HEK293 (cell line): ENCODE measurements at regions not wholly inside any gene's neighbourhood (a gene's known extent, or its start where the extent isn't known, plus 50 kb on each side); places are given as distances from the start of the nearest gene placed in this dataset.

Experiments
- CTCF ChIA-PET: fragments of 350-600 bp; formaldehyde crosslinking; extraction: SDS; loops from one replicate; lab custom pipeline; 2021; ENCODE audit warnings: antibody characterized with exemption; lab: Yijun Ruan, JAX
- POLR2A ChIA-PET: fragments of 300-600 bp; formaldehyde crosslinking; extraction: SDS; loops from one replicate; lab custom pipeline; 2020; ENCODE audit warnings: antibody characterized with exemption, inconsistent platforms; lab: Yijun Ruan, JAX
- H3K27ac ChIP-seq: fragments of 200-500 bp; sonication (Bioruptor generic); 2 replicates; pipeline ENCODE4 v1.5.1; 2014; ENCODE audit warnings: low read depth, low read length, control low read depth, inconsistent platforms; ENCODE audit errors: extremely low read depth
- H3K36me3 ChIP-seq, 2 experiments: fragments of 200-500 bp in 1 of 2; sonication (Bioruptor generic) in 1 of 2; 1 replicate in 1 of 2; 2 replicates in 1 of 2; pipeline ENCODE4 v1.5.1; 2014 to 2017; ENCODE audit warnings: inconsistent platforms in 2 of 2, low read length in 2 of 2; ENCODE audit not compliant: control insufficient read depth in 2 of 2, insufficient read depth in 1 of 2
- H3K4me1 ChIP-seq: fragments of 200-500 bp; sonication (Bioruptor generic); 2 replicates; pipeline ENCODE4 v1.5.1; 2014; ENCODE audit warnings: mild to moderate bottlenecking, low read length, inconsistent platforms; ENCODE audit not compliant: control insufficient read depth, insufficient read depth
- H3K4me3 ChIP-seq: 2 replicates; pipeline ENCODE4 v1.5.1; 2011; ENCODE audit warnings: low read depth, mild to moderate bottlenecking, control low read depth, low read length, moderate library complexity
- H3K9me3 ChIP-seq: fragments of 200-500 bp; sonication (Bioruptor generic); 2 replicates; pipeline ENCODE4 v1.5.1; 2014; ENCODE audit warnings: low read depth, low read length, inconsistent platforms; ENCODE audit not compliant: control insufficient read depth, insufficient read depth
- AEBP2 ChIP-seq: fragments of 450-650 bp; formaldehyde crosslinking; IDR thresholded peaks from 2 replicates; pipeline ENCODE4 v1.5.1; 2016; ENCODE audit warnings: missing biosample characterization, missing genetic modification characterization, borderline replicate concordance
- FEZF1 ChIP-seq: fragments of 450-650 bp; formaldehyde crosslinking; IDR thresholded peaks from 2 replicates; pipeline ENCODE4 v1.5.1; 2016; ENCODE audit warnings: missing biosample characterization, missing genetic modification characterization
- GLI2 ChIP-seq: fragments of 450-650 bp; formaldehyde crosslinking; IDR thresholded peaks from 2 replicates; pipeline ENCODE4; 2017; ENCODE audit warnings: missing biosample characterization, missing genetic modification characterization, low read depth, borderline replicate concordance
- GLIS1 ChIP-seq: fragments of 450-650 bp; formaldehyde crosslinking; IDR thresholded peaks from 2 replicates; pipeline ENCODE4 v1.5.1; 2016; ENCODE audit warnings: missing biosample characterization, missing genetic modification characterization
- HOXD13 ChIP-seq: sonication (generic); formaldehyde crosslinking; IDR thresholded peaks from 2 replicates; pipeline ENCODE4 v1.8.0; 2022; ENCODE audit warnings: missing genetic modification reagents, borderline replicate concordance
- KLF1 ChIP-seq: fragments of 450-650 bp; formaldehyde crosslinking; IDR thresholded peaks from 2 replicates; pipeline ENCODE4 v1.5.1; 2016; ENCODE audit warnings: missing biosample characterization, missing genetic modification characterization
- MZF1 ChIP-seq: fragments of 450-650 bp; formaldehyde crosslinking; IDR thresholded peaks from 2 replicates; pipeline ENCODE4 v1.5.1; 2017; ENCODE audit warnings: missing biosample characterization, missing genetic modification characterization, borderline replicate concordance
- OVOL3 ChIP-seq: fragments of 450-650 bp; formaldehyde crosslinking; IDR thresholded peaks from 2 replicates; pipeline ENCODE4 v1.5.1; 2016; ENCODE audit warnings: missing biosample characterization, missing genetic modification characterization
- PRDM6 ChIP-seq: fragments of 450-650 bp; formaldehyde crosslinking; IDR thresholded peaks from 2 replicates; pipeline ENCODE4 v1.5.1; 2017; ENCODE audit warnings: missing biosample characterization, missing genetic modification characterization
- SP7 ChIP-seq: fragments of 450-650 bp; formaldehyde crosslinking; IDR thresholded peaks from 2 replicates; pipeline ENCODE4 v1.5.1; 2016; ENCODE audit warnings: missing biosample characterization, missing genetic modification characterization
- ZBTB44 ChIP-seq: fragments of 450-650 bp; IDR thresholded peaks from 2 replicates; pipeline ENCODE4 v1.5.1; 2018; ENCODE audit warnings: missing biosample characterization, mild to moderate bottlenecking, missing genetic modification characterization
- ZEB2 ChIP-seq: fragments of 450-650 bp; formaldehyde crosslinking; IDR thresholded peaks from 2 replicates; pipeline ENCODE4 v1.5.1; 2016; ENCODE audit warnings: missing biosample characterization, missing genetic modification characterization
- ZFP41 ChIP-seq: fragments of 450-650 bp; formaldehyde crosslinking; IDR thresholded peaks from 2 replicates; pipeline ENCODE4 v1.5.1; 2016; ENCODE audit warnings: missing biosample characterization, missing genetic modification characterization, borderline replicate concordance
- ZNF248 ChIP-seq: fragments of 450-650 bp; formaldehyde crosslinking; IDR thresholded peaks from 2 replicates; pipeline ENCODE4 v1.5.1; 2017; ENCODE audit warnings: missing biosample characterization, missing genetic modification characterization
- ZNF324 ChIP-seq: fragments of 450-650 bp; formaldehyde crosslinking; IDR thresholded peaks from 2 replicates; pipeline ENCODE4 v1.5.1; 2016; ENCODE audit warnings: missing biosample characterization, missing genetic modification characterization
- ZNF350 ChIP-seq: fragments of 450-650 bp; formaldehyde crosslinking; IDR thresholded peaks from 2 replicates; pipeline ENCODE4 v1.5.0; 2017; ENCODE audit warnings: missing biosample characterization, mild to moderate bottlenecking, missing genetic modification characterization
- ZNF391 ChIP-seq: fragments of 450-650 bp; formaldehyde crosslinking; IDR thresholded peaks from 2 replicates; pipeline ENCODE4 v1.5.1; 2016; ENCODE audit warnings: low read depth, missing biosample characterization, missing genetic modification characterization, borderline replicate concordance
- ZNF449 ChIP-seq: fragments of 450-650 bp; formaldehyde crosslinking; IDR thresholded peaks from 2 replicates; pipeline ENCODE4 v1.5.1; 2017; ENCODE audit warnings: missing biosample characterization, mild to moderate bottlenecking, missing genetic modification characterization, moderate library complexity
- ZNF48 ChIP-seq: fragments of 450-650 bp; formaldehyde crosslinking; IDR thresholded peaks from 2 replicates; pipeline ENCODE4 v1.5.1; 2016; ENCODE audit warnings: missing biosample characterization, missing genetic modification characterization
- ZNF513 ChIP-seq: fragments of 450-650 bp; IDR thresholded peaks from 2 replicates; pipeline ENCODE4 v1.5.1; 2018; ENCODE audit warnings: missing biosample characterization, missing genetic modification characterization
- ZNF514 ChIP-seq: fragments of 450-650 bp; formaldehyde crosslinking; IDR thresholded peaks from 2 replicates; pipeline ENCODE4 v1.5.1; 2016; ENCODE audit warnings: missing biosample characterization, missing genetic modification characterization
- ZNF580 ChIP-seq: fragments of 450-650 bp; formaldehyde crosslinking; IDR thresholded peaks from 2 replicates; pipeline ENCODE4 v1.5.1; 2016; ENCODE audit warnings: missing biosample characterization, missing genetic modification characterization
- ZNF660 ChIP-seq: fragments of 450-650 bp; IDR thresholded peaks from 2 replicates; pipeline ENCODE4 v1.5.1; 2018; ENCODE audit warnings: missing biosample characterization, mild to moderate bottlenecking, missing genetic modification characterization
- ZNF785 ChIP-seq: fragments of 450-650 bp; formaldehyde crosslinking; IDR thresholded peaks from 2 replicates; pipeline ENCODE4 v1.5.1; 2016; ENCODE audit warnings: missing biosample characterization, missing genetic modification characterization
- ZXDB ChIP-seq: fragments of 450-650 bp; formaldehyde crosslinking; IDR thresholded peaks from 2 replicates; pipeline ENCODE4 v1.5.1; 2016; ENCODE audit warnings: missing biosample characterization, missing genetic modification characterization

- peak; percentile 51 for TF ChIP-seq ZXDB (tag by site-specific recombination)
- no peak for TF ChIP-seq ZNF350
- peak; percentile 92 for TF ChIP-seq FEZF1
- TF ChIP-seq HOXD13 (CRISPR knock-in tag), result peak; percentile 64; the same call in 1 of the 2 replicates
- no peak for TF ChIP-seq ZNF48 (tag by site-specific recombination)
- TF ChIP-seq ZBTB44 (tag by site-specific recombination), result 0 out of 2 replicates have a peak, but pooled peaks have one; percentile 33
- TF ChIP-seq ZEB2 (tag by site-specific recombination), result no peak
- peak; percentile 86 for TF ChIP-seq ZNF580 (tag by site-specific recombination)
- 0 out of 2 replicates have a peak, but pooled peaks have one; percentile 68 for TF ChIP-seq OVOL3
- no peak for TF ChIP-seq ZFP41 (tag by site-specific recombination)
- peak; percentile 92 for TF ChIP-seq PRDM6
- peak; percentile 47 for TF ChIP-seq GLIS1 (tag by site-specific recombination)
- TF ChIP-seq MZF1 (tag by site-specific recombination), result peak; percentile 58; the same call in 1 of the 2 replicates
- 0 out of 2 replicates have a peak, but pooled peaks have one; percentile 30 for TF ChIP-seq ZNF449
These were observed 75.4 kb upstream of the RCN1 start (continued) for GRCh38 chr11:32015427-32015826.

GRCh38 chr11:32013603-32014002 lies 77.3 kb upstream of the RCN1 start:
- Histone ChIP-seq H3K4me1 (peaks cover 2% of the 10 kb centered on the region; the same call in 1 of the 2 replicates), H3K4me3 (no peak overlapping the region), H3K36me3 (no peaks in the 10 kb centered on the region), H3K27ac (no peak overlapping the region), H3K9me3 (no peaks in the 10 kb centered on the region)
- no peak for TF ChIP-seq SP7 (tag by site-specific recombination)
- CTCF ChIA-PET, result interaction anchor here (0.9 to 1.1 kb wide), 2 partner anchors 11 to 83 kb away, joined by 3 read pairs; no protein-coding TSS in a partner anchor
- POLR2A ChIA-PET, result no interaction called here

GRCh38 chr11:32012049-32012448 lies 78.8 kb upstream of the RCN1 start:
- H3K27ac ChIP-seq, result no peak overlapping the region
- no peaks in the 10 kb centered on the region for H3K9me3 ChIP-seq
- peaks cover 2% of the 10 kb centered on the region; the same call in 1 of the 2 replicates for H3K4me1 ChIP-seq
- POLR2A ChIA-PET, result no interaction called here
- H3K36me3 ChIP-seq, result no peaks in the 10 kb centered on the region
- CTCF ChIA-PET, result interaction anchor here (0.9 to 1.6 kb wide), 3 partner anchors 162 to 371 kb away, joined by 3 to 7 read pairs (median 3); no protein-coding TSS in a partner anchor
- no peak overlapping the region for H3K4me3 ChIP-seq
- TF ChIP-seq ZNF513 (tag by site-specific recombination), result no peak
- no peak for TF ChIP-seq GLI2
- TF ChIP-seq ZNF248, result no peak
- no peak for TF ChIP-seq ZNF785
- TF ChIP-seq ZNF514 (tag by site-specific recombination), result no peak
- TF ChIP-seq ZNF660 (tag by site-specific recombination), result no peak
- no peak for TF ChIP-seq ZNF391 (tag by site-specific recombination)
- TF ChIP-seq ZNF324 (tag by site-specific recombination), result no peak
- no peak for TF ChIP-seq KLF1 (tag by site-specific recombination)
- no peak for TF ChIP-seq MZF1 (tag by site-specific recombination)
- no peak for TF ChIP-seq AEBP2 (tag by site-specific recombination)
